Glutamatergic neuron (in vitro differentiated cells): ENCODE measurements at regions not wholly inside any gene's neighbourhood (a gene's known extent, or its start where the extent isn't known, plus 50 kb on each side); places are given as distances from the start of the nearest gene placed in this dataset.

Experiments used
- DNase-seq: peaks from one replicate; pipeline ENCODE4 v3.0.0; 2022
- H3K27ac Mint-ChIP-seq: one replicate; pipeline ENCODE4 v1.8.0; 2020; ENCODE audit warnings: mild to moderate bottlenecking, mixed read lengths, inconsistent platforms; ENCODE audit not compliant: unreplicated experiment
- H3K27me3 Mint-ChIP-seq: one replicate; pipeline ENCODE4 v1.8.0; 2020; ENCODE audit warnings: mild to moderate bottlenecking, moderate library complexity, mixed read lengths, inconsistent platforms; ENCODE audit not compliant: unreplicated experiment
- H3K36me3 Mint-ChIP-seq: one replicate; pipeline ENCODE4 v1.8.0; 2020; ENCODE audit warnings: mild to moderate bottlenecking, mixed read lengths, inconsistent platforms; ENCODE audit not compliant: unreplicated experiment
- H3K4me1 Mint-ChIP-seq: one replicate; pipeline ENCODE4 v1.8.0; 2020; ENCODE audit warnings: mild to moderate bottlenecking, low read depth, mixed read lengths, inconsistent platforms; ENCODE audit not compliant: unreplicated experiment
- H3K4me3 Mint-ChIP-seq: one replicate; pipeline ENCODE4 v1.8.0; 2020; ENCODE audit warnings: mild to moderate bottlenecking, mixed read lengths, inconsistent platforms; ENCODE audit not compliant: unreplicated experiment
- H3K9me3 Mint-ChIP-seq: one replicate; pipeline ENCODE4 v1.8.0; 2020; ENCODE audit warnings: mild to moderate bottlenecking, moderate library complexity, mixed read lengths, inconsistent platforms; ENCODE audit not compliant: unreplicated experiment
- TF ChIP-seq, protein P1 (sequence below): fragments of 200-600 bp; sonication (generic); IDR thresholded peaks from one replicate; pipeline ENCODE4 v1.5.0; 2021; ENCODE audit not compliant: partially characterized antibody, unreplicated experiment

DNA sequence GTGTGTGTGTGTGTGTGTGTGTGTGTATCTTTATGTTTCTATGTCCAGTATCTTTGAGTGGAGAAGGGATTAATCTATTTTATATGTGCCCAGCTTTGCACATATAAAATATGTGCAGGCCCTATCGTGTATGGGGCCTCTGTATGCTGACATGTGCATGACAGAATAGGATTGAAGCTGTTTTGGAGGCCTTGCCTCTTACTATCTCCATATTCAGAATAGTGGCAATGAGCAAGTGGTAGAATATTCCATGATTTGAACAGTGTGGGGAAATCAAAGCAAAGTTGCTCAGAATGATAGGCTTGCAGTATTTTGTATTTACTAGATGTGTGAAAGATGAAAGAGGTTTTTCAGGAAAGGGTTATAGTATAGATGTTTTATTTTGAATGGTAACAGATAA lies 480.8 kb downstream of the XIRP2 start:
- no peak overlapping the region for H3K4me3 Mint-ChIP-seq
- no peak overlapping the region for H3K27ac Mint-ChIP-seq
- DNase-seq, result no peak
- H3K36me3 Mint-ChIP-seq, result no peaks in the 10 kb centered on the region
- H3K27me3 Mint-ChIP-seq, result no peaks in the 10 kb centered on the region
- TF ChIP-seq, protein P1, sequence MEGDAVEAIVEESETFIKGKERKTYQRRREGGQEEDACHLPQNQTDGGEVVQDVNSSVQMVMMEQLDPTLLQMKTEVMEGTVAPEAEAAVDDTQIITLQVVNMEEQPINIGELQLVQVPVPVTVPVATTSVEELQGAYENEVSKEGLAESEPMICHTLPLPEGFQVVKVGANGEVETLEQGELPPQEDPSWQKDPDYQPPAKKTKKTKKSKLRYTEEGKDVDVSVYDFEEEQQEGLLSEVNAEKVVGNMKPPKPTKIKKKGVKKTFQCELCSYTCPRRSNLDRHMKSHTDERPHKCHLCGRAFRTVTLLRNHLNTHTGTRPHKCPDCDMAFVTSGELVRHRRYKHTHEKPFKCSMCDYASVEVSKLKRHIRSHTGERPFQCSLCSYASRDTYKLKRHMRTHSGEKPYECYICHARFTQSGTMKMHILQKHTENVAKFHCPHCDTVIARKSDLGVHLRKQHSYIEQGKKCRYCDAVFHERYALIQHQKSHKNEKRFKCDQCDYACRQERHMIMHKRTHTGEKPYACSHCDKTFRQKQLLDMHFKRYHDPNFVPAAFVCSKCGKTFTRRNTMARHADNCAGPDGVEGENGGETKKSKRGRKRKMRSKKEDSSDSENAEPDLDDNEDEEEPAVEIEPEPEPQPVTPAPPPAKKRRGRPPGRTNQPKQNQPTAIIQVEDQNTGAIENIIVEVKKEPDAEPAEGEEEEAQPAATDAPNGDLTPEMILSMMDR, result no peak
- no peaks in the 10 kb centered on the region for H3K4me1 Mint-ChIP-seq
- H3K9me3 Mint-ChIP-seq, result no peaks in the 10 kb centered on the region

DNA sequence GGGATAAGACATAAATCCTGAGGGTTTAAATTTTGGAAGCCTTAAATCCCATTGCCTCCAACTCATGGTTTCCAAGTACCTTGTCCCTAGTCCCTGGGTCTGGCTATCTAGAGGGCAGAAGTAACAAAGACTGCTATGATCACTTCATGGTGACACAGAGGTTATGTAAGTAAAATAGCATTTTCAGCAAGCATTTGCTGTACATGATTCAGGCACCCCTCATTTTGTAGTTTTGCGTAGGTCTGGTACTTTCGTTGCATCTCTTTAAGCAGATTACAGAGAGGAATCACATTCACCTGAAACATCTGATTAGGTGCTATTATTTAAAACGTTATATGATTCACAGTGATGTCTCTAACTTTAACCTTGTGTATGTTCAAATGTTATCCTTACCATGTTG lies 480.1 kb downstream of the XIRP2 start:
- Mint-ChIP-seq H3K36me3 (no peaks in the 10 kb centered on the region), H3K4me3 (no peak overlapping the region), H3K4me1 (no peaks in the 10 kb centered on the region), H3K27ac (no peak overlapping the region), H3K9me3 (no peaks in the 10 kb centered on the region), H3K27me3 (peaks cover 1% of the 10 kb centered on the region)
- no peak for DNase-seq
- TF ChIP-seq, protein P1, result no peak

DNA sequence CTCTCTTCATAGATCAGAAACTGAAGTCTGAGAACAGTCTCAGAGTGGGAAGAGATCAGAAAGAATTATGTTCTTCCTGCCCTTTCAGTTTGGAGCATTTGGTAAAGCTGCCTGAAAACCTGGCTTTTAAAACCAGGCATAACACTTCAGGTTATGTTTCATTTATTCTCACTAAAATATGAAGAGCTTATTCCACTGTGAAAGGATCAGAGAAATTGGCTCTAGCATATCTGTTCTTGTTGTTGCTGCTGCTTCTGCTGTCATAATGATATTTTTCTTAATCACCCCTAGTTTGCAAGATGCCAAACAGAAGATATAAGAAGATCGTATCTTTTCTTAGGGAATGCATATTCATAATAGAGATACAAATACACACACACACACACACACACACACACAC lies 476.9 kb downstream of the XIRP2 start:
- Mint-ChIP-seq H3K4me1 (no peaks in the 10 kb centered on the region), H3K4me3 (no peak overlapping the region), H3K27me3 (peaks cover 1% of the 10 kb centered on the region), H3K9me3 (no peaks in the 10 kb centered on the region), H3K27ac (no peak overlapping the region), H3K36me3 (no peaks in the 10 kb centered on the region)
- TF ChIP-seq, protein P1, result no peak
- no peak for DNase-seq

DNA sequence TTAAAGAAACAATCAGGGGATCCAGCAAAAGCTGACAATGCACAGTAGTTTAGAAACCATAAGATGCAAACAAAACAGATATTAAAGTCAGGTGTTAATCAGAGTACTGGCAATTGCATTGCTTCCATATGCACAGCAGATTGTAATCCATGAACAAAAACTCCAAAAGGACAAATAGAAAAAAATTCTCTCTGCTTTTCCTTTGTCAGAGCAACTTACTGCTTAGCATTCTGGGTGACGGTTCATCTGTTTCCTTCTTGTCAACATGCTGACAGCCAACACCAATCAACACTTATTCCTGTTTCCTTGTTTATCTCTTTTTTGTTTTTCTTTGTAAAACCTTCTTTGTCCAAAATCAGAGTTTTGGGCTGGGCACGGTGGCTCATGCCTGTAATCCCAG lies 473.1 kb downstream of the XIRP2 start:
- H3K4me1 Mint-ChIP-seq, result no peaks in the 10 kb centered on the region
- peaks cover 1% of the 10 kb centered on the region for H3K27me3 Mint-ChIP-seq
- H3K4me3 Mint-ChIP-seq, result no peak overlapping the region
- TF ChIP-seq, protein P1, result no peak
- no peaks in the 10 kb centered on the region for H3K9me3 Mint-ChIP-seq
- H3K36me3 Mint-ChIP-seq, result no peaks in the 10 kb centered on the region
- DNase-seq, result no peak
- H3K27ac Mint-ChIP-seq, result no peak overlapping the region

DNA sequence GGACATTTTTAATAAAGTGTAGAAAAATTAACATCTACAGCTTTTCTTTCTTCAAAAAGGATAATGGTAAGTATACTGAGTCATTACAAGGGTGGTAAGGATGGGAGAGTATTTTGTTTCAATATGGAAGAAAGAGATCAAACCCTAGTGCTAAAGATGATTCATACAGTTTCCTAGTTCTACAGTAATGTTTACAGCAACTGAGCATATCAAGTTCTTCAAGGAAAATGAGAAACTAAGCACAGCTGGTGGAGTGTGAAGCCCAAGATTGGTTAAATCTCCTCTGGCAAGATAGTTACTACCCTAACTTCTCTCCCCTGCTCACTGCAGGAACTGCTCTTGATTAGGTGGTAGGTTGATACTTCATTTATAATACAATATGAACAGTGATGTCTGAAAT lies 467.5 kb downstream of the XIRP2 start:
- DNase-seq, result no peak
- TF ChIP-seq, protein P1, result no peak
- H3K9me3 Mint-ChIP-seq, result no peaks in the 10 kb centered on the region
- no peak overlapping the region for H3K4me3 Mint-ChIP-seq
- no peaks in the 10 kb centered on the region for H3K36me3 Mint-ChIP-seq
- H3K4me1 Mint-ChIP-seq, result peaks cover under 1% of the 10 kb centered on the region
- H3K27me3 Mint-ChIP-seq, result no peaks in the 10 kb centered on the region
- H3K27ac Mint-ChIP-seq, result no peak overlapping the region
